Bone marrow (tissue), 2 donors: ENCODE measurements at regions not wholly inside any gene's neighbourhood (a gene's known extent, or its start where the extent isn't known, plus 50 kb on each side); places are given as distances from the start of the nearest gene placed in this dataset.

Source experiments
- DNase-seq, 2 donors: peaks; one replicate each; lab custom pipeline; 2025; lab: John Stamatoyannopoulos, UW

DNA sequence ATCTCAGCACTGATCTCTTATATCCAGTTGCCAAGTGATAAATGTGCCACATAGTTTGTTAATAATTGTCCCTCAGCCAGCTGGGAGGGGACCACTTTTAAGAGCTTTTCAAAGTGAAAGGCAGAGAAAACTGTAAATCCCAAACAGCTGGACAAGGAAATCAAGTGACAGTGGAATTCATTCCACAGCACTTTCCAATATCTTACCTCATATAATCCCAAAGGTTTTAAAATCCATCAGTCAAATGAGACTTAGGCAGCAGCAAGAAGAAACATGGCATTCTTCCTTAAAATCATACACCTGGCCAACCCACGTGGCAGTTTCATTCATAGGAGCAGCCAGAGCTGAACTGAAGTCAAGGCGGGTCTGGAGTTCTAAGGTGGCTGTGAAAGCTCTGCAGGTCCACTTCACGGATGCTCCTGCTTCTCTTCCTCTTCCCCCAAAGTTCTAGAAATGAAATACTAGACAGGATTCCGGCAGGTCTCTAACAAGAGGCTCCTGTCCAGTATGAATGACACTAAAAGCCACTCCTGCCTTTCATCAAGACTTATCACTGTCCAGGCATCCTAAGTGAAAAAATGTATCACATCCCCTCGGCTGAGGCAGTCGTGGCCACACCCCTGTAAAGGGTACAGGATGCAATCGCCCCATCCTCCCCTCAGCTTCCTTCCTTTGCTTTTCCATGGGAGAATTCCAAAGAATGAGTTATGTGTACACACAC lies 190.4 kb upstream of the STK17B start:
- no peak for DNase-seq

DNA sequence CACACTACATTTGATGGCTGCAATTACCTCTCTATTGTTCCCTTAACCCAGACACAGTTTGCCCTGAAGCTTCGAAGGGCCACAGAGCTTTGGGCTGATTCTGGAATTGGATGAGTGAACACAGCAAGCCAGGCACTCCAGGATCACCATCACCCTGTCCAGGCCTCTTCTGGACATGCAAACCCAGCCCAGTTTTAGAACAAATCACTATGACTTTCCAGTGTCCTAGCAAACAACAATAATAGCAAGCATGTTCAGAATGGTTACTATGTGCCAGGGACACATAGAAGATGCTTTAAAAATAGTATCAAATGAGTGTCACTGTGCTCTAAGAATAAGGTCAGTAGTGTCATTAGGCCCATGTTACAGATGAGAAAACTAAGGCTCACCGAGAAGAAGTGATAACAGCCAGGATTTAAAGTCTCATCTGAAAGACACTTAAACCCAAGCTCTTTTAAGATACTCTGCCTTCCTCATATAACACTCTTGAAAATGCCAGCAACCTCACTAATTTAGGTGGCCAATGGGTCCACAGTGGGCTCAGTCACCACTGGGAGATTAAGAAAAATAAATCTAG lies 191.7 kb upstream of the STK17B start:
- DNase-seq: no peak

DNA sequence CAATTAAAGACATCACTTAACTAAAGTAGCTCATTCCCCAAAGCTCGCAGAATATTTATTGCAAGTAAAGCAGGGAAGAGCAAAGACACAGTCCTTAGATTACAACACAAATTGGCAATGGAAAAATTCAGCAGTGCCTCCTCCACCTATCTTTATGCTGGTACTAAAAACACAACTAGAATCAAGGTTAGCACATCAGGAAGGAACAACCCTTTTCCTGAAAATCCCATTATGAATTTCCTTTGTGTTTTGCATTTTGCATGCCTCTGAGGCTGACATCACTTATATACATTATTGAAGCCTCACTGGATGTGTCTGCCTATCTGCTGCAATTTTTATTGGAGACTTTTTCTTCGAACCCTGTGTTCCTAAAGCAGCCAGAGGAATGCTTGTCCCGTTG lies 193.8 kb upstream of the STK17B start:
- DNase-seq: no peak

DNA sequence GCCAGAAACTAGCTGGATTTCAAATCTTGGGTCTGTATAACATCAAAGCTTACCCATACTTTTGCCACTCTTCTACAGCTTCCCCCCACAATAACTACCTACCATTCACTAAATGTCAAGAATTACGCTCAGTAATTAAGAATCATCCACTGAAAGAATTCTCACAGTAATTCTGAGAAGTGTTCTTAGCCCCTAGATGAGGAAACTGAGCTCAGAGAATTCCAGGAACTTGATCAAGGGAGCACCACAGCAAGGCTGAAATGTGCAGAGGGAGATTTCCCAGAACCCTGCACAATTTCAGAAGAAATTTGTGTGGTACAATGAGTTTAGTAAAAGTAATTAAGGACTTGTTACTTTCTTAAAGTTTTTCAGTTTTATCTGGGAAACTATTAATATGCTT lies 194.5 kb upstream of the STK17B start:
- no peak for DNase-seq

DNA sequence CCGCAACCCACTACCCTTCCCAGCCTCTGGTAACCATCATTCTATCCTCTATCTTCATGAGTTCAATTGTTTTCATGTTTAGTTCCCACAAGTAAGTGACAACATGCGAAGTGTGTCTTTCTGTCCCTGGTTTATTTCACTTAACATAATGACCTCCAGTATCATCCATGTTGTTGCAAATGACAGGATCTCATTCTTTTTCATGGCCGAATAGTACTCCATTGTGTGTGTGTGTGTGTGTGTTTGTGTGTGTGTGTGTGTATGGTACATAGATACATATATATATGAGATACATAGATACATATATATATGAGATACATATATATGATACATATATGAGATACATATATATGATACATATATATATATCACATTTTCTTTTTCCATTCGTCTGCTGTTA lies 196.3 kb upstream of the STK17B start:
- no peak for DNase-seq

DNA sequence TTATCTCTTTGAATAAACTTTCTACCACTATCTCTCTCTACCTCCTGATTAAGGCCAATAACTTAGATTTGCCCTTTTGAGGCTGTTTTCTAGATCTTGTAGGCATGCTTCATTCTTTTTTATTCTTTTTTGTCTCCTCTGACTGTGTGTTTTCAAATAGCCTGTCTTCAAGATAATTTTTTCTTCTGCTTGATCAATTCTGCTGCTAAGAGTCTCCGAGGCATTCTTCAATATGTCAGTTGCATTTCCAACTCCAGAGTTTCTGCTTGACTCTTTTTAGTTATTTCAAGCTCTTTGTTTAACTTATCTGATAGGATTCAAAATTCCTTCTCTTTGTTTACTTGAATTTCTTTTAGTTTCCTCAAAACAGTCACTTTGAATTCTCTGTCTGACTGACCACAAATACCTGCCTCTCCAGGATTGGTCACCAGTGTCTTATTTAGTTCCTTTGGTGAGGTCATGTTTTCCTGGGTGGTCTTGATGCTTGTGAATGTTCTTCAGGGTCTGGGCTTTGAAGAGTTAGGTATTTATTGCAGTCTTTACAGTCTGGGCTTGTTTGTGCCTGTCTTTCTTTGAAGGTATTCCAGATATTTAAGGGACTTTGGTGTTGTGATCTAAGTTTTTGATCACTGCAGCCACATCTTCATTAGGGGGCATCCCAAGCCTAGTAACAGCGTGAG lies 197.3 kb upstream of the STK17B start:
- DNase-seq: no peak

DNA sequence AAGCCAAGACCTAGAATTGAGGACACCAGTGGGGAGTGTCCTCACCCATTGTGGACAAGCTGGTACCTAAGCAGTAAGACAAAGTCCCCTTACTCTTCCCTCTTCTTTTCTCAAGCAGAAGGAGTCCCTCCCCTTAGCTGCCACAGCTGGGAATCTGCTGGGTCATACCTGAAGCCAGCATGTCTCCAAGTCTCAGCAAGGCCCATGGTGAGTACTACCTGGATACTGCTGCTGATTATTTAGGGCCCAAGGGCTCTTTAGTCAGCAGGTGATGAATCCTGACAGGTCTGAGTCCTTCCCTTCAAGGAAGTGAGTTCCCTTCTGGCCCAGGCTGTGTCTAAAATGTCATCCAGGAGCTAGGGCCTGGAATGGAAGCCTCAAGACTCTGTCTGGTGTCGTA lies 198.6 kb upstream of the STK17B start:
- DNase-seq: no peak

DNA sequence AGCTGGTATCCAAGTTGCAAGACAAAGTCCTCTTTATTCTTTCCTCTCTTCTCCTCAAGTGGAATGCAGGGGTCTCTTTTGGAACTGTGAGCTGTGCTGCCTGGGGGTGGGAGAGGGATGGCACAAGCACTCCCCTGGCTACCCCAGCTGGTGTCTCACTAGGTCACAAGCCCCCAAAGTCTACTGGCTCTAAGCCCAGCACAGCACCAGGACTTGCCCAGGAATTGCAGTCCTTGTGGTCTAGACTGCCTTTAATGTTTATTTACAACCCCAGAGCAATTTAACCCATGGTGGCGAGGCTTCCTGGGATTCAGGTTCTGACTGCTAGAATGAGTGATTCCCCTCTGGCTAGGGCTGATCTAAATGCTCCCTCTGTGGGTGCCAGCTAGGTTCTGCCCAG lies 199.0 kb upstream of the STK17B start:
- no peak for DNase-seq

DNA sequence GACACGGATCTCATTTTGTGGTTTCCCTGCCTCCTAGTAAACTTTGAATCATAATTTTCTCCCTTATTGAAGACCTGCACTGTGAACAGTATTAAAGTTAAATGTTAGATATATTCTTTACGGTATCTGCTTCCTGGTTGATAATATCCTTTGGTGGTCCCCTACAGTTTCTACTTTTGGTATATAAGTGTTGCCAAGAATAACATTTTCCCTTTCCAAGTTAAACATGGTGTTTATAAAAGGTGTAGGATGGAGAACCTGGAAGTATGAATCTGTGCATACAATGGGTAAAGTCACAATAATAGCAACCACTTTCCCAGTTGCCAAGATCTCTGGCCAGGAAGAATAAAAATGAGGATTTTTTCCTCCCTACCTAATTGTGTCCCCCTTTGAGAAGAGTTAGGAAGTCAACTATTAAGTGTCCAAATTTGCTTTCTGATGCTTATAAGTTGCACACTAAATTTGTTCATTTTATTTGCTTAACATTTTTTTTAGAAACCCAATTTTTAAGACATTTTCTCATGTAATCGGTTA lies 201.0 kb upstream of the STK17B start:
- DNase-seq: no peak

DNA sequence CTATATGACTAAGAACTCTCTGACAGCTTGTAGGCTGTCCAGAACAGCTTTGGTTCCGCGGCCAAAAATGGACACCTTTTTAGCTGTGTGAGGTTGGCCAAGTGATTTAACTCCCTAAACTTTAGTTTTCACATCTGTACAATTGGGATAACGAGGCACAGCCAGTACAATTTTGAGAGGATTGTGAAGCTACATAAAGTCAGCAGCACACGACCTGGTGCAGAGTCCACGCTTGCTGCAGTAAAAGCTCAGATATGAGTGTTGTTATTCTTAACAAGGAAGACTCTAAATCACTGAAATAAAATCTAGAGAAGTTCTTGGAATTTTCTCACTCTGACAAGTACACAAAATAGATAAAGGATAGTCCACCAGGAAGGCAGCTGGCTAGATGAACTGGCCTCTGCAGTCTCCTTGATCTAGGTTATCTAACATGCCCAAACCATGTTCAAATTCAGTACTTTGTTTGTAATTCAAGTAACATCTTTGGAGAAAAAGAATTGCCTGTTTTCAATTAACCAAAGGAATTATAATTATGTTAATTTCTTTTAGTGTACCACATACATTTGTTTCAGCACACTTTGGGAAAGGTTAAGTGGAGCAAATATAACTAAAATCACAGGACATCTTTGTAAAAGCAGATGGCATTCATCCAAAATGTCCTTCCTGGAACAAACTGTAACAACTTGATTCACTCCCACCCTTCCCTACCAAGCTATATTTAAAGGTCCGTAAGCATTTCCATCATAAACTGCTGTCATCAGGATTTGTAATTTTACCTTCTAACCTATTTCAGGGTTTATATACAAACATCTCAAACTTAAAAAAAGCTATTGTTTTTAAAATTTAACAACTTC lies 201.7 kb upstream of the STK17B start:
- no peak for DNase-seq

DNA sequence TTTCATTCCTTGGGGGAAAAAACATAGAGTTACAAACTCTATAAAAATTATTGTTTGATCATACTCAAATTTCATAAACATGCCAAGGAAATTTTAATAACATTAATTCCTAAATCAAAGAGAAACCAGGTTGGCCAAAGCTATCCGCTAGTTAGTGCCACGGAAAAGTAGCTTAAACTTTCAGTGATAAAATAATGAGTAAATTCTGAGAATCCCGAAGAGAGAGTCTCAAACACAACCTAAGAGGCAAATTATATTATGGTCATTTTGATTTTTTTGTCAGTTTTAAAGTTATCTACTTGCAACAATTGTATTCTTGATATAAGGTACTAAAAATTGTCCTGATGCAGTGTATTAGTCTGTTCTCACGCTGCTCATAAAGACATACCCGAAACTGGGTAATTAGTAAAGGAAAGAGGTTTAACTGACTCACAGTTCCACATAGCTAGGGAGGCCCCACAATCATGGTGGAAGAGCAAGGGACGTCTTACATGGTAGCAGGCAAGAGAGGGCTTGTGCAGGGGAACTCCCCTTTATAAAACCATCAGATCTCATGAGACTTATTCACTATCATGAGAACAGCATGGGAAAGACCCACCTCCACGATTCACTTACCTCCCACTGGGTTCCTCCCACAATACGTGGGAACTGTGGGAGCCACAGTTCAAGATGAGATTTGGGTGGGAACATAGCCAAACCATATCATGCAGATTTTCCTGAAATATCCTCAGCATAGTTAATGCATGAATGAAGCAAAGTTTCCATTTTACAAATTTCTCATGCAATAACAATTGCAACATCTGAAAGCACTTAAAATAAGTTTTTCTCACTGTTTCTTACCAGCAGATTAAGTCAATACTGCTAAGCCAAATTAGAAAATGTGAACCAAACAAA lies 205.9 kb upstream of the STK17B start:
- DNase-seq: no peak

DNA sequence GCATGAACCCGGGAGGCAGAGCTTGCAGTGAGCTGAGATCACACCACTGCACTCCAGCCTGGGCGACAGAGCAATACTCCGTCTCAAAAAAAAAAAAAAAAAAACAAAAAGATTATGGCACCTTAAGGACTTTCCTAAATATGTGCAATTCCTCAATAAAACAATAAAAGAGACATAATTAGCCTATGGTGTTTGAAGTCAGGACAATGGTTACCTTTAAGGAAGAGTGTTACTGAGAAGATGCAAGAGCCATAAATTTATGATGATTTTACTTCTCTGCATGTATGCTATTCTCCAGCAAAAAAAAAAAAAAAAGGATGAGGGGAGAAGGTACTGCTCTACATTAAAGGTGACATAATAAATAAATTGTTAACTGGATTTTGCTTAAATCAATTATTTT lies 208.2 kb upstream of the STK17B start:
- DNase-seq: no peak

DNA sequence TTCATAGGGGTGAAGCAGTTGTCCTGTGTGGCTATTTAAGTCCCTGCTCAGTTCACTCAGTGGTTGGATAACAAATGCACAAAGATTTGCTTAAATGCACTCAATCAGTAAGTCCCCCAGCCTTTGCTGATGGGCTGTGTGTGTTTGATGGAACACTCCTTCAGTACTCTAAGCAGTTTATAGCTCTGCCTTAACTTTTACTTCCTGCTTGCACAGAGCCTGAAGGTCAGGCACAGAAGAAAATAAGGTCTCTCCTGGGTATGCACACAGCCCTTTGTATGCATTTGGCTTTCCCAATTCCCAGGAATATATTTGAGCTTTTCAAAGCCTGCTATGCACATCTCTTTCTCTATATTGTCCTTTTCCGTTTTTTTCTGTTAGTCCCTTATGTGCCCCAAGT lies 208.7 kb upstream of the STK17B start:
- no peak for DNase-seq

DNA sequence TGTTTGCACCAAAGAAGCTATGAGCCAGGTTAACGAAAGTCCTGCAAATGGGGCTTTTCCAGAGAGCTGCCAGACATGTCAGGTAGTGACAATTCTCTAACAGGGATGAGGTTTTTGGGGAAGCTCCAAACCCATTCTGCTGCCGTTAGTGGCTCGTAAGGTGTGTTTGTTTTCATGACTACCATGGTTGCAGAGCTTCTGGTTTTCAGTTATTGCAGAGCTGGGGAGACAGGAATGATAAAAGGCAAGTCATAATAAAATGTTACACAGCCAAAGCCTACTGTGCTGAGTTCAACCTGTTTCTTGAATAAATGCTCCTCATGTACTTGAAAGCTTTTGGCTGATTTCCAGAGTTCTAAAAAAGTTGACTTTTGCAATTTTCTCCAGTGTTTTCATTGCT lies 209.2 kb upstream of the STK17B start:
- no peak for DNase-seq

DNA sequence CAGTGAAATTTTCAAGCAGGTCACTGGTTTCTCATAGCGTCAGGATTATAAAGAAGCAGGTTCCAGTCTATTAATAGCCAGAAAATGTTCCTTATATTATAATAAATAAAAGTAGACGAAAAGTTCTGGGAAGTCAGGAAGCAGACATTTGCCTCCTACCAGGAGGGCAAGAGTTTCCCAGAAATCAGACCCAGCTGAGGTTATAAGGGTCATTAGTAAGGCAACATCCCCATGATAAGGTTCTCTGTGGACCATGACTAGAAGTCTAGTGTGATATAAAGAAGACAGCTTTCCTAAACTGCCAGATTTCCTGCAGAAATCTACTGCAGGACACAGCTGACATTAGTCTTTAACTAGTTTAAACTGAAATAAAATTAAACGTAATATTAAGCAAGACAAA lies 210.1 kb upstream of the STK17B start:
- DNase-seq: no peak

DNA sequence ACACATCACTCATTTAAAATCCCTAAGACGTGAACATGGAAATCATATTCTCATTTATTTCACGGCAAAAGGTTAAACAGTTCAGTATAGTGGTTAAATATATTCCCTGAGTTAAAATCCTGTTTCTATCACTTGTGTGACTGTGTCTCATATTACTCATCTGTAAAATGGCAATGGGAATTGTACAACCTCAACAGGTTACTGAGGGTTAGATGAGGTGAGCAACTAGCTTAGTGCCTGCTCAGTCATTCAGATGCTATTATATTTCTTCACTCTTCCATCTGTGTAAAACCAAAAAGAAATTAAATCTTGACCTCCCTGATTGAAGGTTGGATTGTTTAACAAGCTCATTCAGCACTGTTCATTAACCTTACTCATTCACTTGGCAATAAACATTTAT lies 212.4 kb upstream of the STK17B start:
- no peak for DNase-seq

DNA sequence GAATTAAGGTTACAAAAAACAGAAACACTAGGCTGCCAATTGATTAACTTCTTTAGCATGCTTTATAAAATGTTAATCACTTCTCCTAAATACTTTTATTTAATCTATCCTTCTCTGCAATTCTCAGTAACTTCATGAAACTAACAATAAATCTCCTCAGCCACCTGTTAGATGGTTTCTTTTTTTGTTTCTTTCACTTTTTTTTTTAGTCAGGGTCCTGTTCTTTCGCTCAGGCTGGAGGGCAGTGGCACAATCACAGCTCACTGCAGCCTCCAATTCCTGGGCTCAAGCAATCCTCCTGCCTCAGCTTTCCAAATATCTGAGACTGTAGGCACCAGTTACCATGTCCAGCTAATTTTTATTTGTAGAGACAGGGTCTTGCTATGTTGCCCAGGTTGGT lies 213.4 kb upstream of the STK17B start:
- no peak for DNase-seq

DNA sequence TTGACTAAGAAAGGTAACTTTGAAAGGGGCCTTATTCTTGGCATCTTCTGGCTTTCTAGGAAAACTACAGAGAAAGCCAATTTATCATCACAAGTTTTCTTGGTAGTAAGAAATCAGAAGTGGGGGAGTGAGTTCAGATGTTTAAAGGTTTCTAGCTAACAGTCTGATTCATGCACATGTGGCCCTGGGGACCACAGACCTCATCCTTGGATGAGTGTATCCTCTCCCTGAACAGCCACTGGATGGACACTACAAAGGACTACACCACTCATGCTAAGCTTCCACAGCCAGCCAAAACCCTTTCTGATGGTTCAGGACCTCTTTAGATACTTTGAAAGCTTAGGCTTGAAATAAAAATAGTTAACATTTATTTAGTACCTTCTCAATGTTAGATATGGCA lies 218.3 kb upstream of the STK17B start:
- no peak for DNase-seq

DNA sequence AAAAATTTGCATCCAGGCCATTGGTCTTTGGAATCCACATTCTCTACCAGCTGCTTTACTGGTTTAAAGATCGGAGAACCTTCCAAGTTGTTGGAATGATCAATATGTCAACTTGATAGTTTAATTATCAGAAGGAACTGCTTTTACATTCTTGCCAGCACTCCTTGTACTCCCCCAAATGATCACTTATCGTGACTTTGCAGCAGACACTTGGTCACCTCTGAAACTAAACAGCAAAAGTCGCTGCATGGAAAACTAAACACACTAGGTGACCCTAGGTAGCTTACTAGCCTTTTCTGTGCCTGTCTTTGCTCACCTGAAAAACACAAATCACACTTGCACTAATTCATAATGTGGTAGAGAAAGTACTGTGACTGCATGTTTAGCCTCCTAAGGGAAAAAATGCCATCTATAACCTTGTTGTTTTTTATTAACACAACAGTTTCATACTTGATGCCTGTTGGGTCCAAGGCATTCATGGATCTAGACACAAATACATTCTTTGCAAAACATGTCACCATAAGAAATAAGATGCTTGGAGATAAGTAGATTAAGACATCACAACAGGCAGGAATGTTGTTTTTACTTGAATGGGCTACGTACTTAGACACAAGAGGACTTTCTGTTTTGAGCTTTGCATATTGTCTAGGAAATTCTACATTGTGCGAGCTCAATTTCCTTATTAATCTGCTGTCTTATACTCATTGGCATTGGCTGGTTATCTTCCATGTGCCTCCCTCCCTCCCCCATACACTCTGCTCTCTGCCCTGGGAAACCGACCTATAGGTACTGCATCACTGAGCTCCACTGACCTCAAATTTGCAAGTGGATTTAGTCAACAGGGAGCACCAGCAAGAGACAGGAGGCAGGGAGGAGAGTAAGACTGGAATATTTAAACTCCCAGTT lies 219.1 kb upstream of the STK17B start:
- DNase-seq: no peak

DNA sequence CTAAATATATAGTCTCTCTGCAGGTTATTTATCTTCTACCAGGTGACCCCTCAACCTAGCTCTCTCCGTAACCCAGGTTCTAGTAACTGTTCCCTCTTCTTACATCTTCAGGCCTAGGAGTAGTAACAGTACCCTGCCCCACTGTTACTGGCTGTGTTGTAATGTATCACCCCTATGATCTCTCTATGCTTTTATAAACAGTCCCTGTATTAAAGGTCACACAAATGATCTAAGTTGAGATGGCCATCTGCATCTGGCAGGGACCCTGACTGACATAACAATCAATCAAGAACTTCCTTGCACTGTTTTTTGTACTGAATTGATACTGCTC lies 219.7 kb upstream of the STK17B start:
- DNase-seq: no peak

DNA sequence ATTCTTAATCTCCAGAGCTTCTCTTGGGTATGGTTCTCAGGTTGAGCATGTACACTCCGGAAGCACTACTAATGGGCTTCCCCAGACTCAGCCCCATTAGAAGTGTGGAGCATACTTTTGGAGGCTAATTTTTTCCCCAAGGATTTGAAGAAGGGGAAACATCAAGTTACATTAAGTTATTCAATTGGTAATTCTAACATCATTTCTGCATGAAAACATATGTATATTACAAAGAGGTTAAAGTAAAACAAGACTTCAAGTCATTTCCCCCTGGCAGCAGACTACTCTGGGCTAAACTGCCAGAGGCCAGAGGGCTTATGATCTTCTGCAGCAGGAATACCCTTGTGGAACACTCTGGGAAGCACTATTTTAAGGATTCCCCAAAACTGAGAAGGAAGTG lies 227.7 kb upstream of the STK17B start:
- no peak for DNase-seq
